ENCODE measurements at regions not wholly inside any gene's neighbourhood (a gene's known extent, or its start where the extent isn't known, plus 50 kb on each side); places are given as distances from the start of the nearest gene placed in this dataset.

DNA sequence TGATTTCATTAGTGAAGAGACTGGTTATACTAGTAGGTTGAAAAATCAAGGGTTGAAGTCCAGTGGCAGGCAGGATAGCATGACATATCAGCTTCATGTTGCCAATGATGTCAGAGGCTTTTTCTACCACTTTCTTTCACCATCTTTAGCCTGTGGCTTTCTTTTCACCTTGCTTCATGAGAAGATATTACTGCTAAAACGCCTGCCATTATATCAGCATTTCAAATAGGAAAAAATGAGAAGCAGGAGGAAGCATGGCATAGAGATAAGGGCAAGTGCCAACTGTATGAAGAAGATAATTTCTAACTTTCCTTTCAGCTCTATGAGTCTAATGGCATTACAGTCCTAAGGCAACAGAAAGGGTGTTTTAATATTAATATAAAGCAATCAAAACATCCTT is 270.2 kb upstream of the SYT4 start:
- H3K27me3 Mint-ChIP-seq: no peaks in the 10 kb centered on the region
- H3K27ac Mint-ChIP-seq: no peak overlapping the region
- H3K4me3 Mint-ChIP-seq: no peak overlapping the region
- H3K4me1 Mint-ChIP-seq: no peaks in the 10 kb centered on the region
- no peaks in the 10 kb centered on the region for H3K9me3 ChIP-seq (ENCODE audit: control insufficient read depth, low read length, poor library complexity, severe bottlenecking)
- ATAC-seq (no peak), DNase-seq (no peak)
- peaks cover 2% of the 10 kb centered on the region for H3K36me3 Mint-ChIP-seq (ENCODE audit: low read depth)

DNA sequence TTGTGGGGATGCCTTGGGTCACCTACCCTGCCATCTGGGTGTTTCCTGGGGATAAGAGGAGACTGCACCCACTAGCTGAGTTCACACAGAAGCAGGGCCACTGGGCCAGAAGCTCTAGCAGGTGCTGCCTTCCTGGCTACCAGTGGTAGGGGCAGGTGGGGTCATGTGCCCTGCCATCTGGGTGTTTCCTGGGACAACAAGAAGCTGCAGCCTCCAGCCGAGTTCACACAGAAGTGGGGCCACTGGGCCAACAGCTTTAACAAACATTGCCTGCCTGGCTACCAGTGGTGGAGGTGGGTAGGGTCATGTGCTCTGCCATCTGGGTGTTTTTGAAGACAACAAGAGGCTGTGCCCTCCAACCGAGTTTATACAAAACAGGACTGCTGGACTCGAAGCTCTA is 282.2 kb upstream of the SYT4 start:
- DNase-seq: no peak
- H3K9me3 ChIP-seq (ENCODE audit: control insufficient read depth, low read length, poor library complexity, severe bottlenecking): no peaks in the 10 kb centered on the region
- peaks cover 12% of the 10 kb centered on the region for H3K27me3 Mint-ChIP-seq
- ATAC-seq: no peak
- H3K36me3 Mint-ChIP-seq (ENCODE audit: low read depth): no peaks in the 10 kb centered on the region
- H3K4me1 Mint-ChIP-seq: no peaks in the 10 kb centered on the region
- no peak overlapping the region for H3K4me3 Mint-ChIP-seq
- H3K27ac Mint-ChIP-seq: no peak overlapping the region

DNA sequence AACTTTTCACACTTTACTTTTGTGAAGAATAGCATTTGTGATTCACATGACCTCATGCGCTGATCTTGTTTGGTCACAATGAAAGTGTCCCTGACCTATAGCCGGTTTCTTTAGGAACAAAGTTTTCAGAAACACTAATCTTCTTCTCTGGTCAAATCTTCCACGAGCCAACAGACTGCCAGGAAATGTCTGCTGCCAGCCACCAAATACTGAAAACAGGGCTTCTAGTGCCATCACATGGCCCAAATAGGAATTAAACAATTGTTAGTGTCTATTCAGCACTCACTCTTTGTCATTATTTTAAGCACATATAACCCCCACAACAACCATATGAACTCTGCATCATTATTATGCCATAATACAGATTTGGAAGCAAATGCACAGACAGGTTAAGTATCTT is 286.5 kb upstream of the SYT4 start:
- no peaks in the 10 kb centered on the region for H3K9me3 ChIP-seq (ENCODE audit: control insufficient read depth, low read length, poor library complexity, severe bottlenecking)
- Mint-ChIP-seq H3K27me3 (peaks cover 15% of the 10 kb centered on the region), H3K36me3 (ENCODE audit: low read depth) (no peaks in the 10 kb centered on the region), H3K27ac (no peak overlapping the region), H3K4me1 (no peaks in the 10 kb centered on the region), H3K4me3 (no peak overlapping the region)
- DNase-seq (no peak), ATAC-seq (no peak)

DNA sequence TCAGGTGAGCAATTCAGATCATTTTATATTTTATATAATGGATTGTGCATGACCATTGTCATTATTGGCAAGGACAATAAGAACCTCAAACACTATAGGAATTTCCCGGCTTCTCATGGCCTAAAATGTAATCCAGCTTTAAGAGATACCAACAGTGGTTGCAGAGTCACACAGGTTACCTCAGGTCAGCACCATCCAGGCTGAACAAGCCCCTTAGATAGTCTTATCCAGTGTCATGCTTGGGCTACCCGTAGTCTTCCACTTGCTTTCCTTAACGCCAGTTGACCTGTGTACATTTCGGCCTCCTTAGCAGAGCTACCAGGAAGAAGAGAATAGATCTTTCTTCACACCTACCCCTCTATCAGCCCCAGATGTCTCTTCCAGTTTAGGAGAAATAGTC is 293.3 kb upstream of the SYT4 start:
- peaks cover 12% of the 10 kb centered on the region for H3K27me3 Mint-ChIP-seq
- no peaks in the 10 kb centered on the region for H3K4me1 Mint-ChIP-seq
- no peaks in the 10 kb centered on the region for H3K36me3 Mint-ChIP-seq (ENCODE audit: low read depth)
- DNase-seq (no peak), ATAC-seq (no peak)
- no peak overlapping the region for H3K27ac Mint-ChIP-seq
- no peaks in the 10 kb centered on the region for H3K9me3 ChIP-seq (ENCODE audit: control insufficient read depth, low read length, poor library complexity, severe bottlenecking)
- no peak overlapping the region for H3K4me3 Mint-ChIP-seq

DNA sequence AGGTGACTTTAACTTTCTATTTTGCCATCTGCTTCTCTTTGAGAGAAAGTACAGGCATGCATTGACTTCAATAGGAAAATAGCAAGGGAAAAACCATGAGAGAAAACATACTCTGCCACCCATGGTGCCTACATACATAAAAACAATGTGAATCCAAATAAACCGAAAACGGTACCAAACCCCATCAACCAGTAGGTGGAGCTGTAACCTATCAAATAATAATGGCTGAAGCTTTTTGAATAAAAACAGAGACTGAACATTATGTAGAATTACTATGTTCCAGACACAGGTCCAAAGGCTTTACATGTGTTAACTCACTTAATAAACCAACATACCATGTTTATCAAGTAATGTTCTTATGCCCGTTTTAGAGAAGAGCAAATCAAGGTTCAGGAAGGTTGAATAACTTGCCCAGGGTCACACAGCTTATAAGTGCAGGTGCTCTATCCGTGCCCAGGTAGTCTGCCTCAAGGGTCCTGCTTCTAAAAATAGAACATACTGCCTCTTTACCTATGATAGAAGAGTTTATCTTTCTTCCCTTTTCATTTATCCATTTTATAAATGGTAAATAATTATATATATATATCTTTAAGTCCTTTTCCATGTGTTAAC is 293.9 kb upstream of the SYT4 start:
- ATAC-seq: no peak
- Mint-ChIP-seq H3K27ac (no peak overlapping the region), H3K4me1 (no peaks in the 10 kb centered on the region), H3K36me3 (ENCODE audit: low read depth) (no peaks in the 10 kb centered on the region), H3K4me3 (no peak overlapping the region), H3K27me3 (peaks cover 12% of the 10 kb centered on the region)
- no peak for DNase-seq
- no peaks in the 10 kb centered on the region for H3K9me3 ChIP-seq (ENCODE audit: control insufficient read depth, low read length, poor library complexity, severe bottlenecking)

DNA sequence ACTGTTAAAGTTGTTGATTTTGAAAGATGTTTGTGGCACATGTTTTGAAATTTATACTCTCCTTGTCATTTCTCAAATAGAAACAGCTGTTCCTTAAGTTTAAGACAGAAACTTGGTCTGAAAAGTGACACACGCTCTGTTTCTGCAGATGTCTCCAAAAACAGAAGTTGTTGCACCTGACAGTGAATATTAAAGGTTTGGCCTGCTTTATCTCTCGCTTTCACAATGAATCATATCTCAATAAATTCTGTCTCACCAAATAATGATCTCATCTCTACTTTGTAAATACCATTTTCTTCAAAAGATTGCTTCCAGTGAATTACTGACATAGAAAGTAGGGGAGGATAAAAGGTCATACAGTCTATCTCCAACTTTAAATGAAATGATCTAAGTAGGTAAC is 294.9 kb upstream of the SYT4 start:
- Mint-ChIP-seq H3K4me3 (no peak overlapping the region), H3K36me3 (ENCODE audit: low read depth) (no peaks in the 10 kb centered on the region), H3K4me1 (no peaks in the 10 kb centered on the region), H3K27me3 (peaks cover 12% of the 10 kb centered on the region), H3K27ac (no peak overlapping the region)
- H3K9me3 ChIP-seq (ENCODE audit: control insufficient read depth, low read length, poor library complexity, severe bottlenecking): no peaks in the 10 kb centered on the region
- DNase-seq (no peak), ATAC-seq (no peak)

DNA sequence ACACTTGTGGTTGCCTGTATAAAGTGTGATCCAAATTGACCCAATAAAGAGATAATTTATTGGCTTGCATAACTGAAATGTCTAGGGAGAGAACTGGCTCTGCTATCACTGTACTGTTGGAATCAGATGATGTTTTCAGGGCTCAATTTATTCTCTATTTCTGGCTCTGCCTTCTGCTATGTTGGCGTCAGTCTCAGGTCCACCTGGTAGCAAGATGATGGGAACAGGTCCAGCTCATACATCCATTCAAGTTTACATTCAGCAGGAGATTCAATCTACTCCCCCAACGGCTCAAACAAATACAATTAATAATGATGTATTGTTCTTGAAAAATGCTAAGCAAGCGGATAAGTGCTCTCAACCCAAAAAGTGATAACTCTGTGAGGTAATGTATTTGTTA is 297.7 kb upstream of the SYT4 start:
- peaks cover 7% of the 10 kb centered on the region for H3K27me3 Mint-ChIP-seq
- no peak overlapping the region for H3K4me3 Mint-ChIP-seq
- H3K4me1 Mint-ChIP-seq: no peaks in the 10 kb centered on the region
- no peaks in the 10 kb centered on the region for H3K36me3 Mint-ChIP-seq (ENCODE audit: low read depth)
- no peak overlapping the region for H3K27ac Mint-ChIP-seq
- H3K9me3 ChIP-seq (ENCODE audit: control insufficient read depth, low read length, poor library complexity, severe bottlenecking): no peaks in the 10 kb centered on the region
- no peak for DNase-seq
- no peak for ATAC-seq

DNA sequence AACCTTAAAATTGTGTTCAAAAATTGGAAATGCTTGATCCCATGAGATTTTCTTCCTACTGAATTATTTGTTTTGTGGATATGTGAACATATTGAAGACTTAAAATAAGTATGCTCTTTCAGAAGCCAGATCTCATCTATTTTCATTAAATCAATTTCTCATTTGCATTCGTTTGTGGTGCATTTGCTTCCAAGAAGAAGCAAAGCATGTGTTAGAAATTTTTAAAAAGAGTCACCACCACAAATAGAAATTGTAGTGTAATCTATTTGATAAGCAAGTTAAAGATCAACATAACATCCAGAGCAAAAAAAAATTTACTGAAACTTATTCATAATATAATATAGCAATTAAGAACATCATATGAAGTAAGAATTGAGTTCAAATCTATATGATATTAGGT is 300.9 kb upstream of the SYT4 start:
- H3K9me3 ChIP-seq (ENCODE audit: control insufficient read depth, low read length, poor library complexity, severe bottlenecking): no peaks in the 10 kb centered on the region
- H3K27ac Mint-ChIP-seq: no peak overlapping the region
- no peak overlapping the region for H3K4me3 Mint-ChIP-seq
- DNase-seq (no peak), ATAC-seq (no peak)
- H3K27me3 Mint-ChIP-seq: peaks cover 7% of the 10 kb centered on the region
- no peaks in the 10 kb centered on the region for H3K36me3 Mint-ChIP-seq (ENCODE audit: low read depth)
- H3K4me1 Mint-ChIP-seq: no peaks in the 10 kb centered on the region

DNA sequence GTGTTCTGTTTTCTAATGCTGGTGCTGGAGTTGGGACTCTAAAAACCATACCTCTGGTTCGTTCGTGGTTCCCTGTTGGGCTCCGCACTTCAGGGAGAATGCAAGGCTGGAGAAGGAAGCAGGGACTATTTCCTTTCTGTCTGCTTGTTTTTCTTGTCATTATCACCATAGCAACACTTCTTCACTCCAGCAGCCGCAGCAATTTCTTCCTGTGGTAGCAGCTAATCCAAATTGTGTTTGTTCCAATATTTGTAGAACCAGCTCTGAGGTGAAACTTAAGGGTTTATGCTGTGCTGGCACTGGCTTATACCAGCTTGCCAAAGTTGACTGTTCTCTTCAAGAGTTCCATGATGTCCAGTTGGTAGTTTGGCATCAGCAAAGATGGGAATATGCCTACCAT is 301.4 kb upstream of the SYT4 start:
- ATAC-seq: no peak
- peaks cover 5% of the 10 kb centered on the region for H3K27me3 Mint-ChIP-seq
- no peak overlapping the region for H3K4me3 Mint-ChIP-seq
- DNase-seq: no peak
- H3K36me3 Mint-ChIP-seq (ENCODE audit: low read depth): no peaks in the 10 kb centered on the region
- no peak overlapping the region for H3K27ac Mint-ChIP-seq
- no peaks in the 10 kb centered on the region for H3K4me1 Mint-ChIP-seq
- H3K9me3 ChIP-seq (ENCODE audit: control insufficient read depth, low read length, poor library complexity, severe bottlenecking): no peaks in the 10 kb centered on the region

DNA sequence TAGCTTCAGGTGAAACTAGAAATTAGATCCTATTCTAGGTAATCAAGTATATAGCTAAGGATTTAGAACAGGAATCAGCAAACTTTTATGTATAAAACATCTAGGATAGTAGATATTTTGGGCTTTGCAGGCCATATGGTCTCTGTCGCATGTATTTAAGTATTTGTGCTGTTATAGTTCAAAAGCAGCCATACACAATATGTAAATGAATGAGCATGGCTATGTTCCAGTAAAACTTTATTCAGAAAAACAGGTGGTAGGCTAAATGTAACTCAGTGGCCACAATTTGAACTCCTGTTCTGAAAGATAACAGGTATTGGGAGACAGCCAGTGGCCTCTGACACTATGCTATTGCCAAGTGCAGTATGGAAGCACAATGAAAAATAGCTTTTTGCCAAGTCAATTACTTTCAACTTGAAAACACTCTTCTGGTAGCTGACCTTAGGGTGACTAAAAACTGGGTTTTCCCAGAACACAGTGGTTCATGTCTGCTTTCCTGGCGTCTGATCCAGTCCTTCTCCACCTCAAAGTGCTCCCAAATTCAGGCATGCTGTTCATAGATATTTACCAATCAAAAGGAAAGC is 304.7 kb upstream of the SYT4 start:
- Mint-ChIP-seq H3K27me3 (no peaks in the 10 kb centered on the region), H3K4me3 (no peak overlapping the region), H3K27ac (no peak overlapping the region), H3K4me1 (peaks cover 2% of the 10 kb centered on the region), H3K36me3 (ENCODE audit: low read depth) (no peaks in the 10 kb centered on the region)
- ATAC-seq (no peak), DNase-seq (no peak)
- no peaks in the 10 kb centered on the region for H3K9me3 ChIP-seq (ENCODE audit: control insufficient read depth, low read length, poor library complexity, severe bottlenecking)

DNA sequence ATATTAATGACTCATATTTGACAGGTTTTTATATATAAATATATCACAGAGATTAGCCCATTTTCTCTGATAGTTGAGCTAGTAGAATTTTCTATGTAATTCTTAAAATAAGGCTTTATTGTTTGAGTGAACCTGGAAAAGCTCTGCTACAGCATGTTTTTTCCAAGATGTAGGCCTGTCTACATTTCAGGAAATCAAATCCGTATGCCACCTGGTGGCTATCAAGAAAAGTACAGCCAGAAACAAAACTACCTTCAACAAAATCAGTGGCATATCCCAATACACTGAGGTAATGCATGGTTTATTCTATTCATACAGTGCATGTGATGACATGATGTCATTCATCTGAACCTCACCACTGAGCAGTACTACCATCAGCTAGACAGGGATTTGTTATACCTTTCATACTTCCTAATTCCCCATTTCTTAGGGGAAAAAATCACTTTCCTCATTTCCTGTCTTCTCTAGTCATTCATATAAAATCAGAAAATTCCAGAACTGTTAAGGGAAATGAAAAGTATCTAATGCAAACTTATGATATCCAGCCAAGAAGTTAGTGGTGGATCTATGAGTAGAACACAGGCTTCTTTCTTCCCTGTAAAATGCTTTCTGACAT is 310.4 kb upstream of the SYT4 start:
- Mint-ChIP-seq H3K27ac (no peak overlapping the region), H3K4me1 (peaks cover 2% of the 10 kb centered on the region), H3K36me3 (ENCODE audit: low read depth) (no peaks in the 10 kb centered on the region), H3K27me3 (no peaks in the 10 kb centered on the region), H3K4me3 (no peak overlapping the region)
- no peak for DNase-seq
- no peaks in the 10 kb centered on the region for H3K9me3 ChIP-seq (ENCODE audit: control insufficient read depth, low read length, poor library complexity, severe bottlenecking)
- ATAC-seq: no peak

DNA sequence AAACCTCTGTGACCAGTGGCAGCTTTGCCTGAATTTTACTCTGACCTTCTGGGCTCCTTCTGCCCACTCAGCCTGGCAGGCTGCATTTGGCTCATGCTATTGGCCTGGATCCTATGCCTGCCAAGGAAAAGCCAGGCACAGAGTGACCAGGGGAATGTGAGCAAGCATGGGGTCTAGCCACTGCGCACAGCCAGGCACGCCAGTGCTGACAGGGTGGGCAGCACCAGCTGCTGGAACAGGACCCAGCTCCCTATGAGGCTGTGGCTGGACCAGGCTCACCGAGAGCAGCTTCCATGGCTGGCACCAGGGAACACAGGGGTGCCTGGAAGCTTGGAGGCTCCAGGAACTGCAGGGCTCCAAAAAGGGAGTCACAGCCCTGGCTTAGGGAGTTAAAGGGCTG is 311.5 kb upstream of the SYT4 start:
- H3K4me3 Mint-ChIP-seq: no peak overlapping the region

DNA sequence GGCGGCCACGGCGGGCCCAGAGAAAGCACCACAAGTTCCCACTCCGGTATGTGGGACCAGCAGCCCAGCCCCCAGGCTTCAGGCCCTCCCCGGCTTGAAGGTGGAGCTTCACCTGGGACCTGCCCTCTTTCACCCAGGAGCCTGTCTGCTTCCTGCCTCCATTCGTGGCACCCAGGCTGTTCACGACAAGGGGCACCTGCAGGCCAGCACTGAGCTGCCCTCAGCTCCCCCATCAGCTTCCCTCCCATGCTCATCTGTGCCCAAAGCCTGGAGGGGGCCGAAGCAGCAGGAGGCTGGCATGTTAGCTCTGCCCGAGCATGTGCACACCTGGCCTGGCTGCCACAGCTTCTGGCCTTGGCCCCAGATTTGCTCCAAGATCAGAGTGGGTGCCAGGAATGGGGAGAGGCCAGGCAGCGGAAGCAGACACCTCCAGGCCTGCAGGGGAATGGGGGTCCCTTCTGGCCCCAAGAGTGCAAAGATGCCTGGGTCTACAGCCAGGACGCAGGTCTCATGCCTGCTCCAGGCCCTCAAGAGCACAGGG is 312.4 kb upstream of the SYT4 start:
- H3K9me3 ChIP-seq (ENCODE audit: control insufficient read depth, low read length, poor library complexity, severe bottlenecking): no peaks in the 10 kb centered on the region
- DNase-seq (no peak), ATAC-seq (no peak)
- H3K27me3 Mint-ChIP-seq: no peaks in the 10 kb centered on the region
- H3K4me1 Mint-ChIP-seq: peaks cover 2% of the 10 kb centered on the region
- no peaks in the 10 kb centered on the region for H3K36me3 Mint-ChIP-seq (ENCODE audit: low read depth)
- H3K4me3 Mint-ChIP-seq: no peak overlapping the region
- H3K27ac Mint-ChIP-seq: no peak overlapping the region

More for the DNA sequence above, 311.5 kb upstream of the SYT4 start:
- Mint-ChIP-seq H3K36me3 (ENCODE audit: low read depth) (no peaks in the 10 kb centered on the region), H3K27me3 (no peaks in the 10 kb centered on the region), H3K4me1 (peaks cover 2% of the 10 kb centered on the region), H3K27ac (no peak overlapping the region)
- H3K9me3 ChIP-seq (ENCODE audit: control insufficient read depth, low read length, poor library complexity, severe bottlenecking): no peaks in the 10 kb centered on the region
- ATAC-seq: no peak
- no peak for DNase-seq

Measured in T-helper 17 cell (primary cell).